Esophagus squamous epithelium (tissue), 4 donors: ENCODE measurements at regions not wholly inside any gene's neighbourhood (a gene's known extent, or its start where the extent isn't known, plus 50 kb on each side); places are given as distances from the start of the nearest gene placed in this dataset.

Experiments
- POLR2A ChIP-seq, 4 donors: fragments of 450-650 bp; IDR thresholded peaks; one replicate each; pipeline ENCODE4 v1.6.1; 2017; ENCODE audit warnings: antibody characterized with exemption in 4 of 4, mild to moderate bottlenecking in 4 of 4, moderate library complexity in 3 of 4
- TF ChIP-seq, protein P1 (sequence below), 6 experiments: fragments of 450-650 bp in 4 of 6; fragments of 200-600 bp in 2 of 6; sonication (generic) in 2 of 6; IDR thresholded peaks; one replicate each; pipeline ENCODE4 v1.5.1; 2016 to 2019; ENCODE audit warnings: antibody characterized with exemption in 6 of 6, mild to moderate bottlenecking in 4 of 6, moderate library complexity in 4 of 6

DNA sequence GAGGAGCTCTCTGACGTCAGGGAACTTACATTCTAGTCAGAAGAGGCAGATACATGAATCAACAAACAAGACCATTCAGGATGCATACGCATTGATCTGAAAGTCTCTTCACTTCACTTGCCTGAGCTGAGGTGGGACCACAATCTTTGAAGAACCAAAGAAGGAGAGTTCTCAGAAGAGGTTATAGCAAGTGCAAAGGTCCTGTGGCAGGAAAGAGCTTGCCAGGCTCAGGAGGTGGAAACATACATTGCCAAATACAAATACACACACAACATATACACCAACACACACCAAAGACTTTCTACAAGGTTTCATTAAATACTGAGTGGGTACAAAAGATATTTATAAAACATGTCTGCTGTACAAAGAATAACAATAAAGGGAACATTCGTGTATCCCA lies 86.8 kb upstream of the GJB5 start:
- TF ChIP-seq POLR2A (IDR thresholded peaks at IDR 0.05) = no peak
- TF ChIP-seq, protein P1, sequence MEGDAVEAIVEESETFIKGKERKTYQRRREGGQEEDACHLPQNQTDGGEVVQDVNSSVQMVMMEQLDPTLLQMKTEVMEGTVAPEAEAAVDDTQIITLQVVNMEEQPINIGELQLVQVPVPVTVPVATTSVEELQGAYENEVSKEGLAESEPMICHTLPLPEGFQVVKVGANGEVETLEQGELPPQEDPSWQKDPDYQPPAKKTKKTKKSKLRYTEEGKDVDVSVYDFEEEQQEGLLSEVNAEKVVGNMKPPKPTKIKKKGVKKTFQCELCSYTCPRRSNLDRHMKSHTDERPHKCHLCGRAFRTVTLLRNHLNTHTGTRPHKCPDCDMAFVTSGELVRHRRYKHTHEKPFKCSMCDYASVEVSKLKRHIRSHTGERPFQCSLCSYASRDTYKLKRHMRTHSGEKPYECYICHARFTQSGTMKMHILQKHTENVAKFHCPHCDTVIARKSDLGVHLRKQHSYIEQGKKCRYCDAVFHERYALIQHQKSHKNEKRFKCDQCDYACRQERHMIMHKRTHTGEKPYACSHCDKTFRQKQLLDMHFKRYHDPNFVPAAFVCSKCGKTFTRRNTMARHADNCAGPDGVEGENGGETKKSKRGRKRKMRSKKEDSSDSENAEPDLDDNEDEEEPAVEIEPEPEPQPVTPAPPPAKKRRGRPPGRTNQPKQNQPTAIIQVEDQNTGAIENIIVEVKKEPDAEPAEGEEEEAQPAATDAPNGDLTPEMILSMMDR (IDR thresholded peaks at IDR 0.05) = no peak
